HG02943 (cell line): ENCODE measurements at regions not wholly inside any gene's neighbourhood (a gene's known extent, or its start where the extent isn't known, plus 50 kb on each side); places are given as distances from the start of the nearest gene placed in this dataset.

ENCODE experiments used
- ATAC-seq: cut with Tn5 transposase; IDR thresholded peaks from one replicate; pipeline ENCODE4 v1.9.1; 2021; ENCODE audit warnings: mild to moderate bottlenecking, low read depth, moderate library complexity; ENCODE audit not compliant: unreplicated experiment

DNA sequence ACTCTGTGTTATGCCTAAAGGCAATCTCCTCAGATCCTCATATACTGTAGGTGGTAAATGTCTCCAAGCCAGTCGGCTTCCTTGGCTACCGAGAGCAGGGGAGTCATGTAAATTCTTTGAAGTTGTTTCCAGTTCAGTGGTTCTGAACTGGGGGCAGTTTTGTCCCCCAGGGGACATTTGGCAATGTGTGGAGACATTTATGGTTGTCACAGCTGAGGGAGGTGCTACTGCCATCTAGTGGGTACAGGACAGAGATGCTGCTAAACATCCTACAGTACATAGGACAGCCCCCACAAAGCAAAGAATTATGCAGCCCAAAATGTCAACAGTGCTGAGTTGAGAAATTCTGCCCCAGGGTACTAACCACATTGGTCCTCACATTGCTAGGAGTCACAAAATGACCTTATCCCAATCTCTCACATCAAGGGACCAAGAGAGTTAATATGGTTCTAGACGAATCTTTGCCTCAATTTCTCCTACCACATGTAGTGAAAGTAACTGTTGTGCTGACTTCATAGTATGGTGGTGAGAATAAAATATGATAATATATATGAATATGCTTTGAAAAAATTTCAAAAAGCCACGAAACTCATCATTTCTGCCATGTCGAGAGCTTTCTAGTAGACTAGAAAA, 104.4 kb upstream of the ARHGAP24 start:
- ATAC-seq, result peak; percentile 79

DNA sequence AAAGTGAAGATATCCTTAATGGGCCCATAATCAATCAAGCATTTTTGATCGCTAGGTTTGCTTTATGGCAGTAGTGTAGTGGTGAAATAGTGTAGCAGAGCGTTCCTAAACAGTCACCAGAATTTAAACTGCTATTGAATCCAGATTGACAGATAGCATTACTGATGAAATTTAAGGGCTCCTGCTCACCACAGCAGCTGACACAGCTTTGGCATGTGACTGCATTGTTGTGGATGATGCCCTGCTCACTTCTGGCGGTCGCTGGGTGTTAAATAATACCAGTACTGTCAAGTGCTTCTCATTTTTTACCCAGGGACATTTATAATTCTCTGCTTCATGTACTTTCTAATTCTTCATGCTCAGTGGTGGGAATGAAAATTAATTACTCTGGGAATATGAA, 102.0 kb upstream of the ARHGAP24 start:
- no peak for ATAC-seq

DNA sequence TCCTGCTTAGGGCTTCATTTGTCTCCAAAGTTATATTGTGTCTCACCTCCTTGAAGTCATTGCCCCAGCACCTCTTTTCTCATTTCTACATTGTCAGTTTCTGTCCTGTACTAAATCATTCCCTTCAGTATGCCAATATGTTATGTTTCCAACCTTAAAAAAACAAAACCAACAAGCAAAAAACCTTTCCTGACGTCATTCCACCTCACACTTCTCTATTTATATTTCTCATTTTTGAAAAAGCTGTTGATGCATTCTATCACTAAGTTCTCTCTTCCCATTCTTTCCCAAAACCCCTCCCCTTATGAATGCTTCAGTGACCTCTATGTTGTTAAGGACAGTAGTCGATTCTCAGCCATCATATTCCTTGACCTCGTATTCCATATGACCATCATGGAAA, 98.7 kb upstream of the ARHGAP24 start:
- ATAC-seq, result no peak

GRCh38 chr4:85381968-85382367, 93.0 kb upstream of the ARHGAP24 start:
- no peak for ATAC-seq

- no peak for ATAC-seq
These were observed 83.9 kb upstream of the ARHGAP24 start for GRCh38 chr4:85391071-85391470.

- ATAC-seq, result peak; percentile 85
These were observed 83.2 kb upstream of the ARHGAP24 start for GRCh38 chr4:85391589-85392410.

DNA sequence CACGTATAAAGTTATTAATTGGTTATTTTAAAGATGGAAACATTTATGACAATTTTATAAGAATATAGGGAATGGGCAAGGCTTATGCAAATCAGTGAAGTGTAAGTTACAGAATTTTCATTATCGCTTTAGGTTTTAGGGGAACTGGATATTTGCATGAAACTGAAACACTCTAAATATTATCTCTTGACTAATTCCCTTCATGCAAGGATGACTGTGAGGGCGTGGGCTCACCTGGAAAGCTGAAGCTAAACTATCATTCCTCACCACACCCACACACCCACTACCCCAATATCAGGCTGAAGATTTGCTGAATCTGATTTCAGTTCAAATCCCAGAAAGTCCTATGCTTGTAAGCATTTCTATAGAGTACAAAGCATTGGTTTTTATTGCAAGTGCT, 81.7 kb upstream of the ARHGAP24 start:
- ATAC-seq, result no peak

GRCh38 chr4:85398276-85398675, 76.7 kb upstream of the ARHGAP24 start:
- no peak for ATAC-seq

DNA sequence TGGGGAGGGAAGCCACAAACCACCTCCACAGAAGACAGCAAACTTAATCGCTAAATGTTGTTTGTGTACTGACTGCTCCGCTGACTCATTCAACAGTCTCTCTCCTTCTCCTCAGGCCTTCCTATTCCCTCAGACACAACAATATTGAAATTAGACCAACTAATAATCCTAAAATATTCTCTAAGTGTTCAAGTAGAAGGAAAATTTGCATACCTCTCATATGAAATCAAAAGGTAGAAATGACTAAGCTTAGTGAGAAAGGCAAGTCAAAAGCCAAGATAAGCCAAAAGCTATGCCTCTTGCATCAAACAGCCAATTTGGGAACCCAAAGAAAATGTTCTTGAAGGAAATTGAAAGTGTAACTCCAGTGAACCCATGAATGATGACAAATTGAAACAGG, 75.7 kb upstream of the ARHGAP24 start:
- ATAC-seq, result no peak

DNA sequence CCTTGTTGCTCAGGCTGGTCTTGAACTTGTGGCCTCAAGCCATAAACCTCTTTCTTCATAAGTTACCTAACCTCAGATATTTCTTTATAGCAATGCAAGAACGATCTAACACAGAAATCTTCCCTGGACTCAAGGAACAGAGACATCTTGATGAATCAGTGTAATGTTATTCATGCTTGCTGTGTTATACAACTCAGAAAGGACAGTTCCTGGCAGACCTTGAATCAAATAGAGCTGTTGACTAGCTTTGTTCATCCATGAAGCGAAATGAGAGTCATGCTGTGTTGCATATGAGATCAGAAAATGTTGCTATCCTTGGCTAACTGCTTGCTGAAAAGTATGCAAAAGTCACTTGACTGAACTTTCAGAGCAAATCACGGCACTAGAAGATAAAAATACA, 72.6 kb upstream of the ARHGAP24 start:
- no peak for ATAC-seq

DNA sequence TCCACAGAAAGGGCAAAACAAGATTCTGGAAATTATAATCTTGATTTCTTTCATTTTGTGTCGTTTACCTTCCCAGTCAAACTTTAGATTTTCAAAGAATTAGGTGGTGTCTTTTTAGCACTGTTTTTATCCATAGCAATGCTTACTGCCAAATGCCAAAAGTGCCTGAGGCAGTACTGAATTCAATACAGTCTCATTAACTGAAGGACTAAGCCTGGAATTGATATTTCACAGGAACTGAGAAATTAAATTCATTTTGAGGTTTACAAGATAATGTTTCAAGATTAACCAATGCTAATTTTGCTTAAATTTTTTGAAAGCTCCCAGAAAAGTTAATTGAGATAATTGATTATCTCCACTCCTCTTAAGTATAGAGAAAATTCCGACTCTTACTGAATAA, 68.8 kb upstream of the ARHGAP24 start:
- no peak for ATAC-seq

- ATAC-seq, result no peak
These were observed 67.4 kb upstream of the ARHGAP24 start for GRCh38 chr4:85407546-85407945.

GRCh38 chr4:85408301-85408700, 66.6 kb upstream of the ARHGAP24 start:
- no peak for ATAC-seq

GRCh38 chr4:85409251-85409650, 65.7 kb upstream of the ARHGAP24 start:
- no peak for ATAC-seq

DNA sequence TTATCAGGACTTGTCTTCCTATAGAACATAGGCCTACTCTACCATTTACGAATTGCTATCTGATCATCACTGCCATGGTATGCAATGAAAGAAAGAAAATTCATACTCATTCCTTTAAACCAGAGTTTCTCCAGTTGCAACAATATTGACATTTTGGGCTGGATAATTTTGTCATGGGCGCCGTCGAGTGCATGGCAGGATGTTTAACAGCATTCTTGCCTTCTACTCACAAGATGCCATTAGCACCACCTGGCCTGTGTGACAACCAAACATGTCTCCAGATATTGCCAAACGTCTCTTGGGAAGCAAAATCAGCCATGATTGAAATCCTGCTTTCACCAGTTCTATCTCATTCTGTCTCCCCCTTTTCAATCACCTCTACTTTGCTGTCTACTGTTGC, 63.6 kb upstream of the ARHGAP24 start:
- no peak for ATAC-seq

DNA sequence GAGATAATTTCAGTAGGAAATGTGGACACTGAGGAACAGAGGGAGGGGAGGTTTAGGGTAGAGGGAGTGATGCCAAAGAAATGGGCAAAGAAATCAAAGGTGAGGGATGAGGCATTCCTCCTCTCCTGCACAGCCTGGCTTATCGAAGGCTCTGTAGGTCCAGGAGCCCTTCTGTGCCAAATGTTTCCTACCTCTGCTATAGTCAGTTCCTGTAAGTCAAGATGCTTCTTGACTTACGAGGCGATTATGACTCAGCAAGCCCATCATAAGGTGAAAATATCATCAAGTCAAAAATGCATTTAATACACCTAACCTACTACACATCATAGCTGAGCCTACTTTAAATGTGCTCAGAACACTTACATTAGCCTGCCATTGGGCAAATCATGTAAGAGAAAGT, 60.0 kb upstream of the ARHGAP24 start:
- ATAC-seq, result no peak

GRCh38 chr4:85416094-85416493, 58.9 kb upstream of the ARHGAP24 start:
- no peak for ATAC-seq

- no peak for ATAC-seq
These were observed 55.8 kb upstream of the ARHGAP24 start for GRCh38 chr4:85419103-85419502.

DNA sequence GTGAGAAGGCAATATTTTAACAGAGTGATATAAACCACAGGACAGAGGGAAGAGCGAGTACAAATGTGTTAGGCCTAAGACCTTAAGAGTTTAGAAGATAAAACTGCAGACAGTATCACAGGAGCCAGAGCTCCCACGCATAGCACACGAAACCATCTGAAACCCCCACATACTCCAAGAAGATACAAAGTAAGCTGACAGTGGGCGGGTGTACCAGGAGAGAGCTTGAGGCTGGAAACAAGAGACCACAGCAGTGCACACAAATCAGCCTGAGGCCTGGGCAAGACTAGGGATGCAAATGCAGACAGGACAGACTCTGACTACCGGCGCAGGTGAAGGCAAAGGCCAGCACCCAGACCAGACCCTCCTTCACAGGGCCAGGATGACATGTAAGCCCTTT, 54.1 kb upstream of the ARHGAP24 start:
- no peak for ATAC-seq

DNA sequence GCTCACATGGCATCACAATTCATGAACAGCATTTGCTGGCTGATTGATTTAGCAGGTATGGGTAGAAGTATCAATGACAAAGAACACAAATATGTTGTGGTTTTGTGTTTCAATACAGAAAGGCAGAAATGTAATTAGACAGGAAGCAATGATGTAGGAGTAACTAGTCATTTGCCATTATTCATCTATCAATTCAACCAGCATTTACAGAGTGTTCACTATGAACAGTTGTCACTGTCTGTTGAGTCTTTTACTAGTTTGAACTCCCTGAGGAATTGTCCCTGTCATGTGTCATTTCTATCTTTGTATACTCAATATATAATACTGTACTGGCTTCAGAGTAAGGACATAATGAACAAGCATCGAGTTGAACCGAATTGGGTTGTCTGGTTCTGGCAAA, 51.5 kb upstream of the ARHGAP24 start:
- ATAC-seq, result no peak
